HepG2 (cell line): ENCODE measurements at regions not wholly inside any gene's neighbourhood (a gene's known extent, or its start where the extent isn't known, plus 50 kb on each side); places are given as distances from the start of the nearest gene placed in this dataset.

Experiments
- PRDM10 ChIP-seq: sonication (generic); formaldehyde crosslinking; IDR thresholded peaks from 2 replicates; pipeline ENCODE4 v1.4.0; 2020; ENCODE audit warnings: low read depth, missing genetic modification reagents
- SNAI1 ChIP-seq: sonication (generic); formaldehyde crosslinking; IDR thresholded peaks from 2 replicates; pipeline ENCODE4 v1.5.0; 2020; ENCODE audit warnings: mild to moderate bottlenecking, missing genetic modification reagents, borderline replicate concordance
- ZZZ3 ChIP-seq: sonication (generic); formaldehyde crosslinking; IDR thresholded peaks from 2 replicates; pipeline ENCODE4 v1.4.0; 2020; ENCODE audit warnings: missing genetic modification reagents, mild to moderate bottlenecking, borderline replicate concordance

GRCh38 chr1:222074317-222074716 lies 332.4 kb upstream of the DUSP10 start:
- TF ChIP-seq SNAI1 (no peak), ZZZ3 (CRISPR knock-in tag) (no peak), PRDM10 (no peak)
